GM06990 (cell line): ENCODE measurements at regions not wholly inside any gene's neighbourhood (a gene's known extent, or its start where the extent isn't known, plus 50 kb on each side); places are given as distances from the start of the nearest gene placed in this dataset.
"Not testable (repeated sequence)": the region's sequence is repeated elsewhere in the genome, so short reads cannot be mapped to it uniquely, and the experiment has no call there.

ENCODE experiments used
- DNase-seq: peaks from one replicate; pipeline ENCODE4 v3.0.0-alpha.2; 2011; ENCODE audit not compliant: insufficient read length; ENCODE audit errors: extremely low read depth
- H3K27me3 ChIP-seq: replicated peaks from 2 replicates; pipeline ENCODE4 v1.6.0; 2011; ENCODE audit warnings: low read length; ENCODE audit not compliant: control insufficient read depth, insufficient read depth
- H3K36me3 ChIP-seq: 2 replicates; pipeline ENCODE4 v1.5.1; 2011; ENCODE audit warnings: low read length; ENCODE audit not compliant: control insufficient read depth, insufficient read depth
- H3K4me3 ChIP-seq: replicated peaks from 2 replicates; pipeline ENCODE4 v1.5.1; 2011; ENCODE audit warnings: low read depth, mild to moderate bottlenecking, control low read depth, low read length
- CTCF ChIP-seq: IDR thresholded peaks from 2 replicates; pipeline ENCODE4 v1.5.1; 2011; ENCODE audit warnings: low read length, control low read depth, mild to moderate bottlenecking, inconsistent platforms; ENCODE audit not compliant: insufficient read depth, poor library complexity, severe bottlenecking

- TF ChIP-seq CTCF: no peak
- Histone ChIP-seq H3K4me3 (no peak overlapping the region), H3K36me3 (no peaks in the 10 kb centered on the region), H3K27me3 (no peaks in the 10 kb centered on the region)
- DNase-seq: no peak
Measured at GRCh38 chr12:82593143-82593542, 93.6 kb upstream of the TMTC2 start.

- Histone ChIP-seq H3K36me3 (no peaks in the 10 kb centered on the region), H3K4me3 (no peak overlapping the region), H3K27me3 (no peaks in the 10 kb centered on the region)
- no peak for TF ChIP-seq CTCF
- DNase-seq: no peak
Measured at GRCh38 chr12:82593901-82594396, 92.8 kb upstream of the TMTC2 start.

GRCh38 chr12:82595941-82596340 lies 90.8 kb upstream of the TMTC2 start:
- TF ChIP-seq CTCF: no peak

GRCh38 chr12:82596483-82596882 lies 90.2 kb upstream of the TMTC2 start:
- H3K4me3 ChIP-seq: no peak overlapping the region
- no peaks in the 10 kb centered on the region for H3K27me3 ChIP-seq
- H3K36me3 ChIP-seq: no peaks in the 10 kb centered on the region
- DNase-seq: no peak
- TF ChIP-seq CTCF: no peak

More at GRCh38 chr12:82595941-82596340, 90.8 kb upstream of the TMTC2 start:
- Histone ChIP-seq H3K4me3 (no peak overlapping the region), H3K36me3 (no peaks in the 10 kb centered on the region), H3K27me3 (no peaks in the 10 kb centered on the region)
- no peak for DNase-seq

GRCh38 chr12:82600379-82600778 lies 86.3 kb upstream of the TMTC2 start:
- TF ChIP-seq CTCF: no peak
- DNase-seq: no peak

GRCh38 chr12:82603647-82604046 lies 83.1 kb upstream of the TMTC2 start:
- not testable (repeated sequence) for H3K4me3 ChIP-seq, H3K36me3 ChIP-seq, DNase-seq, H3K27me3 ChIP-seq

More at GRCh38 chr12:82600379-82600778, 86.3 kb upstream of the TMTC2 start:
- H3K27me3 ChIP-seq: no peaks in the 10 kb centered on the region
- no peaks in the 10 kb centered on the region for H3K36me3 ChIP-seq
- H3K4me3 ChIP-seq: no peak overlapping the region
